CD4-positive, alpha-beta T cell (primary cell): ENCODE measurements at regions not wholly inside any gene's neighbourhood (a gene's known extent, or its start where the extent isn't known, plus 50 kb on each side); places are given as distances from the start of the nearest gene placed in this dataset.
A peak's percentile ranks its signal among the peaks of the same experiment; 100 is the strongest.

Experiments
- ATAC-seq: fragments of 200-7000 bp; cut with Tn5 transposase; one replicate; pipeline ENCODE4 v1.10.0; 2022; ENCODE audit warnings: mild to moderate bottlenecking; ENCODE audit not compliant: poor library complexity
- CTCF ChIA-PET: fragments of 350-600 bp; sonication (Branson Sonifier 250); formaldehyde crosslinking; loops from one replicate; lab custom pipeline; 2021; ENCODE audit warnings: antibody characterized with exemption, inconsistent platforms; lab: Charles Lee
- POLR2A ChIA-PET: fragments of 350-600 bp; sonication (Branson Sonifier 250); formaldehyde crosslinking; loops from one replicate; lab custom pipeline; 2021; ENCODE audit warnings: antibody characterized with exemption, inconsistent platforms; lab: Charles Lee
- DNase-seq, 14 experiments: peaks; one replicate each; pipeline ENCODE4 v3.0.0-alpha.2; 2013 to 2020; ENCODE audit warnings: mixed read lengths in 2 of 14
- H3K27ac ChIP-seq, 2 donors: one replicate each; pipeline versions ENCODE4 v1.5.1 to v1.7.0; 2013; ENCODE audit warnings: low read length in 2 of 2, low read depth in 1 of 2, mild to moderate bottlenecking in 1 of 2
- H3K27me3 ChIP-seq, 2 experiments: 1 replicate in 1 of 2; 2 replicates in 1 of 2; pipeline versions ENCODE4 v1.6.1 to v1.7.0; 2013; ENCODE audit warnings: low read length in 2 of 2, control low read depth in 1 of 2, mild to moderate bottlenecking in 1 of 2, moderate library complexity in 1 of 2; ENCODE audit not compliant: insufficient read depth in 2 of 2, control insufficient read depth in 1 of 2
- H3K36me3 ChIP-seq: one replicate; pipeline ENCODE4 v1.6.1; 2013; ENCODE audit warnings: low read length, control low read depth; ENCODE audit not compliant: insufficient read depth
- H3K4me1 ChIP-seq: one replicate; pipeline ENCODE4 v1.6.1; 2013; ENCODE audit warnings: low read length, control low read depth; ENCODE audit not compliant: insufficient read depth
- H3K4me3 ChIP-seq: one replicate; pipeline ENCODE4 v1.5.1; 2013; ENCODE audit warnings: mild to moderate bottlenecking, low read length, moderate library complexity
- H3K9me3 ChIP-seq, 2 experiments: 1 replicate in 1 of 2; 2 replicates in 1 of 2; pipeline versions ENCODE4 v1.6.1 to v1.7.0; 2013; ENCODE audit warnings: low read length in 2 of 2, mild to moderate bottlenecking in 2 of 2, control low read depth in 1 of 2, moderate library complexity in 1 of 2; ENCODE audit not compliant: control insufficient read depth in 1 of 2, insufficient read depth in 1 of 2
- H3K27ac Mint-ChIP-seq: one replicate; pipeline ENCODE4 v1.8.0; 2020; ENCODE audit warnings: mixed read lengths
- H3K27me3 Mint-ChIP-seq: one replicate; pipeline ENCODE4 v1.8.0; 2021; ENCODE audit warnings: mixed read lengths
- H3K36me3 Mint-ChIP-seq: one replicate; pipeline ENCODE4 v1.8.0; 2021; ENCODE audit warnings: low read depth, mixed read lengths
- H3K4me1 Mint-ChIP-seq: one replicate; pipeline ENCODE4 v1.8.0; 2021; ENCODE audit warnings: low read depth, mixed read lengths
- H3K4me3 Mint-ChIP-seq: one replicate; pipeline ENCODE4 v1.8.0; 2020; ENCODE audit warnings: mild to moderate bottlenecking, mixed read lengths
- H3K9me3 Mint-ChIP-seq: one replicate; pipeline ENCODE4 v1.8.0; 2020; ENCODE audit warnings: mixed read lengths
- intact Hi-C, 2 experiments: fragments of 100-400 bp; cut with DNase I in 1 of 2; cut with micrococcal nuclease in 1 of 2; formaldehyde crosslinking; loops; one replicate each; pipeline versions ENCODE4 v1.15.1 to v1.9.0; 2023 to 2025; cut with DNase I, micrococcal nuclease
- TF ChIP-seq, protein P1 (sequence below): fragments of 200-600 bp; IDR thresholded peaks from one replicate; pipeline ENCODE4 v1.8.0; 2022; ENCODE audit warnings: antibody characterized with exemption, mild to moderate bottlenecking

DNA sequence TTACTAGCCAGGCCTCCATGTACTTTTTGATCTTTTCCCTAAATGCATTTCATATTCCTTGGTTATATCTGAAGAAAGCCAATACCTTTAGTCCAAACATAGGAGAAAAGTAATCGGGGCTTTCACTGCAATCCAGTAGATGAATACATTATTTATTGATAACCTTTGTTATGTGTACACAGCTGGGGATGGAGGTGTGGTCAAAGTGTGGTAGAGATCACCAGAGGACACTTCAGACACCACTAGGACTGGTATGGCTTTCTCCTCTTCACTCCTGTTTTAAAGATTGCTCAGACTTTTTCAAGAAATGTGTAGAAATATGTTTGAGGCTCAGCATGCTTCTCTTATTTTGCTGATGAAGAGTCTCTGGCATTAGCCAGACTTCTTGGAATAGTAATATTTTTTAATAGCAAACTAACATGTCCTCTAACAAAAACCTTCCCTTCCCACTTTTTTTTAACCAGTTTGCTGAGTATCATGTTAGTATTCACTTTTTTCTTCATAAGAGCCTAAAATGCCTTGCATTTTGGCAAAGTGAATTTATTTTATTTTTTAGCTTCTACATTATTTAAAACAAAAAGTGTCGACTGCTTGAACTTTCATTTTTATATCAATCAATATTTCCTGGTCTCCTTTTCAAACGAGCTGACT, 65.6 kb upstream of the MBNL1 start:
- ATAC-seq = no peak
- Histone ChIP-seq H3K9me3 (no peaks in the 10 kb centered on the region), H3K27ac (peak overlapping the region; percentile 58 to 63), H3K36me3 (no peaks in the 10 kb centered on the region), H3K27me3 (no peaks in the 10 kb centered on the region), H3K4me1 (peaks cover 16% of the 10 kb centered on the region), H3K4me3 (peak overlapping the region; percentile 47)
- peaks cover 86% of the 10 kb centered on the region for H3K4me1 Mint-ChIP-seq
- CTCF ChIA-PET = interaction anchor here (1.3 to 1.9 kb wide), 4 partner anchors 30 to 66 kb away, joined by 3 to 10 read pairs (median 4); partner anchors contain the start of gene MBNL1
- no peaks in the 10 kb centered on the region for H3K27me3 Mint-ChIP-seq
- H3K27ac Mint-ChIP-seq = peak overlapping the region; percentile 96
- intact Hi-C loops = loop anchor here in 1 of 2 experiments (5.0 kb wide), 1 partner anchor 54 kb away; no protein-coding TSS in a partner anchor
- peak overlapping the region; percentile 92 for H3K4me3 Mint-ChIP-seq
- peaks cover 8% of the 10 kb centered on the region for H3K36me3 Mint-ChIP-seq
- H3K9me3 Mint-ChIP-seq = no peaks in the 10 kb centered on the region
- DNase-seq = no peak
- POLR2A ChIA-PET = interaction anchor here (0.6 to 12.8 kb wide), 20 partner anchors 10 to 84 kb away, joined by 3 to 185 read pairs (median 5); partner anchors contain the start of gene MBNL1
- TF ChIP-seq, protein P1, sequence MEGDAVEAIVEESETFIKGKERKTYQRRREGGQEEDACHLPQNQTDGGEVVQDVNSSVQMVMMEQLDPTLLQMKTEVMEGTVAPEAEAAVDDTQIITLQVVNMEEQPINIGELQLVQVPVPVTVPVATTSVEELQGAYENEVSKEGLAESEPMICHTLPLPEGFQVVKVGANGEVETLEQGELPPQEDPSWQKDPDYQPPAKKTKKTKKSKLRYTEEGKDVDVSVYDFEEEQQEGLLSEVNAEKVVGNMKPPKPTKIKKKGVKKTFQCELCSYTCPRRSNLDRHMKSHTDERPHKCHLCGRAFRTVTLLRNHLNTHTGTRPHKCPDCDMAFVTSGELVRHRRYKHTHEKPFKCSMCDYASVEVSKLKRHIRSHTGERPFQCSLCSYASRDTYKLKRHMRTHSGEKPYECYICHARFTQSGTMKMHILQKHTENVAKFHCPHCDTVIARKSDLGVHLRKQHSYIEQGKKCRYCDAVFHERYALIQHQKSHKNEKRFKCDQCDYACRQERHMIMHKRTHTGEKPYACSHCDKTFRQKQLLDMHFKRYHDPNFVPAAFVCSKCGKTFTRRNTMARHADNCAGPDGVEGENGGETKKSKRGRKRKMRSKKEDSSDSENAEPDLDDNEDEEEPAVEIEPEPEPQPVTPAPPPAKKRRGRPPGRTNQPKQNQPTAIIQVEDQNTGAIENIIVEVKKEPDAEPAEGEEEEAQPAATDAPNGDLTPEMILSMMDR = no peak

DNA sequence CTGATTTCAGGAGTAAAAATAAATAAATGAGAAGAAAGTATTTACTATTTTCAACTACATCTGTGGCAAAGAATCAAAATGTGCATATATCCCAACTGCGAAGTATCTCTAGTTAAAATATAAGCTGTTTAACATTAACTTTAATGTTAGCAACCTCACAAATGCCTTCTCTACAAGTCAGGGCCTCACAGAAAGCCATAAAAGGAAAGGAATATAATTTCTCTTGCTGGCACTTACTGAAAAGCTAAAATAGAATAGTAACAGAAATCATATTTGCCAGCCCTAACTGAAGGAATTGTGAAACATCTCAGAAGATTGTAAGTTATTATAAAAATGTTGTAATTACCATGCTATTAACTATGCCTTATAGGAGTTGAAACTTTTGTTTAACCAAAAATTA, 65.1 kb upstream of the MBNL1 start:
- H3K27ac ChIP-seq = peak overlapping the region; percentile 58 to 63
- TF ChIP-seq, protein P1 = no peak
- no peaks in the 10 kb centered on the region for H3K9me3 Mint-ChIP-seq
- DNase-seq = no peak
- H3K4me1 Mint-ChIP-seq = peaks cover 86% of the 10 kb centered on the region
- peak overlapping the region; percentile 92 for H3K4me3 Mint-ChIP-seq
- peaks cover 19% of the 10 kb centered on the region for H3K4me1 ChIP-seq
- H3K27me3 Mint-ChIP-seq = no peaks in the 10 kb centered on the region
- H3K27ac Mint-ChIP-seq = peak overlapping the region; percentile 96
- H3K27me3 ChIP-seq = no peaks in the 10 kb centered on the region
- POLR2A ChIA-PET = interaction anchor here (0.6 to 12.8 kb wide), 19 partner anchors 9 to 84 kb away, joined by 3 to 185 read pairs (median 4); partner anchors contain the start of gene MBNL1
- intact Hi-C loops = loop anchor here in 1 of 2 experiments (2.0 to 5.0 kb wide), 2 partner anchors 15 to 54 kb away; no protein-coding TSS in a partner anchor
- no peaks in the 10 kb centered on the region for H3K36me3 ChIP-seq
- no peaks in the 10 kb centered on the region for H3K9me3 ChIP-seq
- peaks cover 8% of the 10 kb centered on the region for H3K36me3 Mint-ChIP-seq
- peak overlapping the region; percentile 47 for H3K4me3 ChIP-seq
- CTCF ChIA-PET = interaction anchor here (0.9 to 1.9 kb wide), 3 partner anchors 40 to 66 kb away, joined by 3 to 10 read pairs (median 5); no protein-coding TSS in a partner anchor
- ATAC-seq = no peak

DNA sequence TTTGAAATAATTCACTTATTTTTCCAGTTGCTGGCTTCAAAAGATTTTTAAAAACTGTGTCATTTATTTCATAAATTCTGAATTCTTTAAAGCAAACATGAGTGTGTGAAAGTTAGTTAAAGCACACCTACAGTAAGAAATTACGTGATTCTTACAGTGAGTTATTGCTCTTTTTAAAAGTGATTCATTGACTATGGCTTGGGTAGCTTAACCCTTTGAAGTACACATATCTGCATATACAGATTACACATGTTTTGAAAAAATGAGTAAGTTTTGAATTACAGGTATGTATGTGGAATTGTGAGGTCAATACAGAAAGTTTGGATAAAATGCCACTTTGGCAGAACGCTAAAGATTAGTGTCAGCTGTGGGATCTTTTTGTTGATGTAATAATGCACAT, 64.5 kb upstream of the MBNL1 start:
- ATAC-seq = peak; percentile 43
- TF ChIP-seq, protein P1 = no peak
- Mint-ChIP-seq H3K27ac (peak overlapping the region; percentile 96), H3K27me3 (no peaks in the 10 kb centered on the region), H3K36me3 (peaks cover 8% of the 10 kb centered on the region), H3K4me3 (peak overlapping the region; percentile 92), H3K4me1 (peaks cover 86% of the 10 kb centered on the region), H3K9me3 (no peaks in the 10 kb centered on the region)
- DNase-seq = no peak
- Histone ChIP-seq H3K4me1 (peaks cover 23% of the 10 kb centered on the region), H3K9me3 (no peaks in the 10 kb centered on the region), H3K27ac (peak overlapping the region; percentile 58 to 66), H3K4me3 (peak overlapping the region; percentile 47), H3K27me3 (no peaks in the 10 kb centered on the region), H3K36me3 (no peaks in the 10 kb centered on the region)
- POLR2A ChIA-PET = interaction anchor here (0.7 to 12.8 kb wide), 17 partner anchors 9 to 101 kb away, joined by 3 to 185 read pairs (median 4); partner anchors contain the start of gene MBNL1
- intact Hi-C loops = loop anchor here in 1 of 2 experiments (2.0 to 5.0 kb wide), 2 partner anchors 15 to 53 kb away; no protein-coding TSS in a partner anchor
- CTCF ChIA-PET = interaction anchor here (0.9 to 1.9 kb wide), 3 partner anchors 39 to 65 kb away, joined by 3 to 10 read pairs (median 5); no protein-coding TSS in a partner anchor
